ENCODE measurements at regions not wholly inside any gene's neighbourhood (a gene's known extent, or its start where the extent isn't known, plus 50 kb on each side); places are given as distances from the start of the nearest gene placed in this dataset.

DNA sequence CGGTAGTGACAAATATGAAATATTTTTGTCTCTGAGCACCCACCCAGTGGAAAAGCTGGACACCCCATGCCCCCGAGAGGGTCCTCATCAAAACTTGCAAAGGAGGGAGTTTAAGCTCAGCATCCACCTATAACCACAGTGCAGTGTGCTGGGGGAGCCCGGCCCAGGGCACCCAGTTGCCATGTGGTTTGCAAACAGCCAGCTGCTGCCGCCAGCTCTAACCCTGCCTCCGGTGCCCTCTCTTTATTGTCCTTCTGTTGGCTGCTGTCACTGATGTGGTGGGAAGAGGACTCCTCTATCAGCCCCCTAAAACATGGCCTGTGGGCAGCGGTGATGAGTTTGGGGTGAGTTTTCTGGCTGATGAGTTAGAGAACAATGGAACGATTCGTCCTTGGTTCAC, 160.9 kb upstream of the MVB12B start:
- TF ChIP-seq, protein P1, sequence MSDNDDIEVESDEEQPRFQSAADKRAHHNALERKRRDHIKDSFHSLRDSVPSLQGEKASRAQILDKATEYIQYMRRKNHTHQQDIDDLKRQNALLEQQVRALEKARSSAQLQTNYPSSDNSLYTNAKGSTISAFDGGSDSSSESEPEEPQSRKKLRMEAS (IDR thresholded peaks at IDR 0.05; ENCODE audit: insufficient read depth, insufficient read length) = no peak
- TF ChIP-seq, protein P2, sequence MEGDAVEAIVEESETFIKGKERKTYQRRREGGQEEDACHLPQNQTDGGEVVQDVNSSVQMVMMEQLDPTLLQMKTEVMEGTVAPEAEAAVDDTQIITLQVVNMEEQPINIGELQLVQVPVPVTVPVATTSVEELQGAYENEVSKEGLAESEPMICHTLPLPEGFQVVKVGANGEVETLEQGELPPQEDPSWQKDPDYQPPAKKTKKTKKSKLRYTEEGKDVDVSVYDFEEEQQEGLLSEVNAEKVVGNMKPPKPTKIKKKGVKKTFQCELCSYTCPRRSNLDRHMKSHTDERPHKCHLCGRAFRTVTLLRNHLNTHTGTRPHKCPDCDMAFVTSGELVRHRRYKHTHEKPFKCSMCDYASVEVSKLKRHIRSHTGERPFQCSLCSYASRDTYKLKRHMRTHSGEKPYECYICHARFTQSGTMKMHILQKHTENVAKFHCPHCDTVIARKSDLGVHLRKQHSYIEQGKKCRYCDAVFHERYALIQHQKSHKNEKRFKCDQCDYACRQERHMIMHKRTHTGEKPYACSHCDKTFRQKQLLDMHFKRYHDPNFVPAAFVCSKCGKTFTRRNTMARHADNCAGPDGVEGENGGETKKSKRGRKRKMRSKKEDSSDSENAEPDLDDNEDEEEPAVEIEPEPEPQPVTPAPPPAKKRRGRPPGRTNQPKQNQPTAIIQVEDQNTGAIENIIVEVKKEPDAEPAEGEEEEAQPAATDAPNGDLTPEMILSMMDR (IDR thresholded peaks at IDR 0.05; ENCODE audit: extremely low read depth in 1 of 2, insufficient read depth in 1 of 2, low read depth in 1 of 2, low read length in 2 of 2) = no peak
- no peak for TF ChIP-seq EZH2 (IDR thresholded peaks at IDR 0.05; ENCODE audit: borderline replicate concordance, low read depth, low read length, severe bottlenecking)
- no peak for TF ChIP-seq FOS (IDR thresholded peaks at IDR 0.05; ENCODE audit: borderline replicate concordance, insufficient read depth, low read length)

Measured in endothelial cell of umbilical vein (primary cell).